ENCODE measurements at regions not wholly inside any gene's neighbourhood (a gene's known extent, or its start where the extent isn't known, plus 50 kb on each side); places are given as distances from the start of the nearest gene placed in this dataset.
A peak's percentile ranks its signal among the peaks of the same experiment; 100 is the strongest.

- no peaks in the 10 kb centered on the region for H3K9me3 ChIP-seq
Observed at GRCh38 chr9:87336914-87337333, 160.7 kb upstream of the DAPK1 start.

GRCh38 chr9:87337335-87338087 lies 160.2 kb upstream of the DAPK1 start:
- H3K4me3 ChIP-seq: peak overlapping the region; percentile 47
- no peak overlapping the region for H3K27ac ChIP-seq
- H3K9me3 ChIP-seq: no peaks in the 10 kb centered on the region
- intact Hi-C loops (cut with DNase I): no loop called here
- ATAC-seq (peak in 1 of 2 donors; percentile 59), DNase-seq (no peak)
- H3K4me1 ChIP-seq: peaks cover 9% of the 10 kb centered on the region
- no peak for TF ChIP-seq CTCF (IDR thresholded peaks at IDR 0.05)
- H3K36me3 ChIP-seq: no peaks in the 10 kb centered on the region
- no peaks in the 10 kb centered on the region for H3K27me3 ChIP-seq (ENCODE audit: low read depth)

More at GRCh38 chr9:87336914-87337333, 160.7 kb upstream of the DAPK1 start:
- peak overlapping the region; percentile 47 for H3K4me3 ChIP-seq
- no peak overlapping the region for H3K27ac ChIP-seq
- ATAC-seq: peak; percentile 79 to 88
- H3K27me3 ChIP-seq (ENCODE audit: low read depth): no peaks in the 10 kb centered on the region
- peaks cover 9% of the 10 kb centered on the region for H3K4me1 ChIP-seq
- intact Hi-C loops (cut with DNase I): no loop called here
- peak; percentile 67 for TF ChIP-seq CTCF (IDR thresholded peaks at IDR 0.05)
- no peak for DNase-seq
- no peaks in the 10 kb centered on the region for H3K36me3 ChIP-seq

- TF ChIP-seq CTCF (IDR thresholded peaks at IDR 0.05): no peak
- H3K27me3 ChIP-seq (ENCODE audit: low read depth): no peaks in the 10 kb centered on the region
- no peak for ATAC-seq
- no peak overlapping the region for H3K27ac ChIP-seq
- no peaks in the 10 kb centered on the region for H3K36me3 ChIP-seq
- DNase-seq: no peak
- intact Hi-C loops (cut with DNase I): no loop called here
- H3K4me1 ChIP-seq: peaks cover 9% of the 10 kb centered on the region
- H3K9me3 ChIP-seq: no peaks in the 10 kb centered on the region
- no peak overlapping the region for H3K4me3 ChIP-seq
Observed at GRCh38 chr9:87338088-87338989, 159.3 kb upstream of the DAPK1 start.

- intact Hi-C loops (cut with DNase I): no loop called here
- Histone ChIP-seq H3K27me3 (ENCODE audit: low read depth) (no peaks in the 10 kb centered on the region), H3K4me3 (no peak overlapping the region), H3K4me1 (peaks cover 13% of the 10 kb centered on the region), H3K27ac (no peak overlapping the region), H3K36me3 (no peaks in the 10 kb centered on the region), H3K9me3 (no peaks in the 10 kb centered on the region)
- no peak for TF ChIP-seq CTCF (IDR thresholded peaks at IDR 0.05)
- ATAC-seq (no peak), DNase-seq (no peak)
Observed at GRCh38 chr9:87340391-87340790, 157.3 kb upstream of the DAPK1 start.

GRCh38 chr9:87342743-87343142 lies 154.9 kb upstream of the DAPK1 start:
- DNase-seq: no peak
- TF ChIP-seq CTCF (IDR thresholded peaks at IDR 0.05): no peak

More at GRCh38 chr9:87342743-87343142, 154.9 kb upstream of the DAPK1 start:
- Histone ChIP-seq H3K27ac (no peak overlapping the region), H3K27me3 (ENCODE audit: low read depth) (no peaks in the 10 kb centered on the region), H3K4me3 (no peak overlapping the region), H3K36me3 (no peaks in the 10 kb centered on the region), H3K9me3 (no peaks in the 10 kb centered on the region), H3K4me1 (peaks cover 5% of the 10 kb centered on the region)
- ATAC-seq: peak in 1 of 2 donors; percentile 62
- intact Hi-C loops (cut with DNase I): no loop called here
